ENCODE measurements at regions not wholly inside any gene's neighbourhood (a gene's known extent, or its start where the extent isn't known, plus 50 kb on each side); places are given as distances from the start of the nearest gene placed in this dataset.

DNA sequence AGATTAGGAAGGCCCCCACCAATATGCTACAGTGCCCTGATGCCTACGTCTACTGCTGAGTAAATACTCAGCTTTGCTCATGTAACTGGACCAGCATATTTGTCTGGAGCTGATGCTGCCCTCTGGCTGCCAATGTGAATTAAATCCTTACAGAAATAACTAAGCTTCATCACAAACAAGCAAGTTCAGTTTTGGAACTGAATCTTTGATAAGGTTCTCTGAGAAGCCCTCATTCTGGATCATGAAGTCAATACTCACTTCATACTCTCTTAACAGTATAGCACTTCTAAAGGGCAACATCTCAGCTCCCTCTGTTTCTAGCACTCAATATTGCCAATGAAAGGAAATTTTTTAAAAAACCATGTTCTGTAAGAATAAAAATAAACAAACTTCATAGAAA is 246.7 kb downstream of the ETV1 start:
- H3K9ac ChIP-seq (replicated peaks; ENCODE audit: extremely low read depth, insufficient read depth, low read length), result no peak overlapping the region
- H3K79me2 ChIP-seq (ENCODE audit: control insufficient read depth, insufficient read depth, low read length), result no peaks in the 10 kb centered on the region
- no peaks in the 10 kb centered on the region for H3K9me3 ChIP-seq (replicated peaks; ENCODE audit: control insufficient read depth, insufficient read depth, low read length)
- H3K4me2 ChIP-seq (ENCODE audit: insufficient read depth, low read length), result no peak overlapping the region
- intact Hi-C loops (cut with micrococcal nuclease) (loop anchor here (1.0 kb wide), 1 partner anchor 463 kb away; no protein-coding TSS in a partner anchor), dilution Hi-C loops (cut with MboI; ENCODE audit: extremely low pct_ligation_motif_present, low sequenced_read_pairs) (no loop called here)
- no peaks in the 10 kb centered on the region for H3K36me3 ChIP-seq (ENCODE audit: control insufficient read depth in 2 of 2, extremely low read depth in 1 of 2, insufficient read depth in 2 of 2, low read length in 2 of 2)
- no TSS peak for BruUV-seq (replicated peaks)
- no peaks in the 10 kb centered on the region for H3K4me1 ChIP-seq (ENCODE audit: control insufficient read depth, extremely low read depth, insufficient read depth, low read length)
- ChIA-PET POLR2A (no interaction called here), CTCF (interaction anchor here (0.7 to 1.5 kb wide), 10 partner anchors 8 to 950 kb away, joined by 3 to 7 read pairs (median 4); partner anchors contain the start of gene ETV1)
- H3K9me1 ChIP-seq (replicated peaks; ENCODE audit: control insufficient read depth, extremely low read depth, insufficient read depth, low read length), result no peaks in the 10 kb centered on the region
- no peak overlapping the region for H2AFZ ChIP-seq (ENCODE audit: low read depth, low read length)
- no peak overlapping the region for H3K27ac ChIP-seq (ENCODE audit: insufficient read depth, low read depth, low read length)
- FAIRE-seq (no peak), DNase-seq (ENCODE audit: low read depth, low spot score) (peak; percentile 34)
- H3K4me3 ChIP-seq (replicated peaks in 1 of 3; ENCODE audit: insufficient read depth in 1 of 3, low read depth in 1 of 3, low read length in 3 of 3), result no peak overlapping the region
- H4K20me1 ChIP-seq (replicated peaks; ENCODE audit: control insufficient read depth, extremely low read depth, insufficient read depth, low read length), result no peaks in the 10 kb centered on the region
- no peaks in the 10 kb centered on the region for H3K27me3 ChIP-seq (ENCODE audit: control insufficient read depth in 2 of 2, insufficient read depth in 2 of 2, low read length in 2 of 2)
- no peak for TF ChIP-seq FOS (IDR thresholded peaks at IDR 0.05; ENCODE audit: borderline replicate concordance, insufficient read depth, low read length)
- TF ChIP-seq, protein P1, sequence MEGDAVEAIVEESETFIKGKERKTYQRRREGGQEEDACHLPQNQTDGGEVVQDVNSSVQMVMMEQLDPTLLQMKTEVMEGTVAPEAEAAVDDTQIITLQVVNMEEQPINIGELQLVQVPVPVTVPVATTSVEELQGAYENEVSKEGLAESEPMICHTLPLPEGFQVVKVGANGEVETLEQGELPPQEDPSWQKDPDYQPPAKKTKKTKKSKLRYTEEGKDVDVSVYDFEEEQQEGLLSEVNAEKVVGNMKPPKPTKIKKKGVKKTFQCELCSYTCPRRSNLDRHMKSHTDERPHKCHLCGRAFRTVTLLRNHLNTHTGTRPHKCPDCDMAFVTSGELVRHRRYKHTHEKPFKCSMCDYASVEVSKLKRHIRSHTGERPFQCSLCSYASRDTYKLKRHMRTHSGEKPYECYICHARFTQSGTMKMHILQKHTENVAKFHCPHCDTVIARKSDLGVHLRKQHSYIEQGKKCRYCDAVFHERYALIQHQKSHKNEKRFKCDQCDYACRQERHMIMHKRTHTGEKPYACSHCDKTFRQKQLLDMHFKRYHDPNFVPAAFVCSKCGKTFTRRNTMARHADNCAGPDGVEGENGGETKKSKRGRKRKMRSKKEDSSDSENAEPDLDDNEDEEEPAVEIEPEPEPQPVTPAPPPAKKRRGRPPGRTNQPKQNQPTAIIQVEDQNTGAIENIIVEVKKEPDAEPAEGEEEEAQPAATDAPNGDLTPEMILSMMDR (IDR thresholded peaks at IDR 0.05; ENCODE audit: extremely low read depth in 1 of 2, insufficient read depth in 1 of 2, low read depth in 1 of 2, low read length in 2 of 2), result peak in 1 of 2 donors; percentile 10
- TF ChIP-seq, protein P2, sequence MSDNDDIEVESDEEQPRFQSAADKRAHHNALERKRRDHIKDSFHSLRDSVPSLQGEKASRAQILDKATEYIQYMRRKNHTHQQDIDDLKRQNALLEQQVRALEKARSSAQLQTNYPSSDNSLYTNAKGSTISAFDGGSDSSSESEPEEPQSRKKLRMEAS (IDR thresholded peaks at IDR 0.05; ENCODE audit: insufficient read depth, insufficient read length), result no peak

DNA sequence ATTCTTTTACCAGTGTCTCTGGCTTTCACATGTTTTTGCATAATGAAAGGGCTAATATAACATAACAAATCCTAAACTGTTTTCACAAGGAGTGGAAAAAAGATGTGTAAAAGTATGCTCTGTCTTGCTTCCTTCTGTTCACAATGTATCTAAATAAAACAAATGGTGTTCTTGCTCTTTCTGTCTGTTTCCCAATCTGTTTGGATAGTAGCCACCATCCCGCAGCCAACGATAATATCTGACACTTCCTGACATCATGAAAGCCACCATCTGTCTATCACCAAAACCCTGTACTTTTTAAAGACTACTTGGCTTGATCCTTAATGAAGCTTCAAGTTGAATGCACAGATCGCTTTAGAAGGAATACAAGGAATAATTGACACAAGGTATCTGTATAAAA is 246.2 kb downstream of the ETV1 start:
- FAIRE-seq (no peak), DNase-seq (ENCODE audit: low read depth, low spot score) (peak; percentile 16)
- Histone ChIP-seq H3K27ac (ENCODE audit: insufficient read depth, low read depth, low read length) (no peak overlapping the region), H3K4me1 (ENCODE audit: control insufficient read depth, extremely low read depth, insufficient read depth, low read length) (no peaks in the 10 kb centered on the region), H4K20me1 (replicated peaks; ENCODE audit: control insufficient read depth, extremely low read depth, insufficient read depth, low read length) (no peaks in the 10 kb centered on the region), H3K36me3 (ENCODE audit: control insufficient read depth in 2 of 2, extremely low read depth in 1 of 2, insufficient read depth in 2 of 2, low read length in 2 of 2) (no peaks in the 10 kb centered on the region), H3K9ac (replicated peaks; ENCODE audit: extremely low read depth, insufficient read depth, low read length) (no peak overlapping the region), H3K79me2 (ENCODE audit: control insufficient read depth, insufficient read depth, low read length) (no peaks in the 10 kb centered on the region), H3K4me2 (ENCODE audit: insufficient read depth, low read length) (no peak overlapping the region), H2AFZ (ENCODE audit: low read depth, low read length) (no peak overlapping the region), H3K27me3 (ENCODE audit: control insufficient read depth in 2 of 2, insufficient read depth in 2 of 2, low read length in 2 of 2) (no peaks in the 10 kb centered on the region), H3K4me3 (replicated peaks in 1 of 3; ENCODE audit: insufficient read depth in 1 of 3, low read depth in 1 of 3, low read length in 3 of 3) (no peak overlapping the region), H3K9me1 (replicated peaks; ENCODE audit: control insufficient read depth, extremely low read depth, insufficient read depth, low read length) (no peaks in the 10 kb centered on the region), H3K9me3 (replicated peaks; ENCODE audit: control insufficient read depth, insufficient read depth, low read length) (no peaks in the 10 kb centered on the region)
- no TSS peak for BruUV-seq (replicated peaks)
- ChIA-PET POLR2A (no interaction called here), CTCF (interaction anchor here (0.8 to 1.5 kb wide), 11 partner anchors 9 to 949 kb away, joined by 3 to 7 read pairs (median 3); partner anchors contain the start of gene ETV1)
- dilution Hi-C loops (cut with MboI; ENCODE audit: extremely low pct_ligation_motif_present, low sequenced_read_pairs), result no loop called here
- intact Hi-C loops (cut with micrococcal nuclease), result no loop called here
- TF ChIP-seq, protein P1 (IDR thresholded peaks at IDR 0.05; ENCODE audit: extremely low read depth in 1 of 2, insufficient read depth in 1 of 2, low read depth in 1 of 2, low read length in 2 of 2), result no peak
- TF ChIP-seq POLR2A (IDR thresholded peaks at IDR 0.05; ENCODE audit: low read depth, low read length) (no peak), POLR2AphosphoS5 (IDR thresholded peaks at IDR 0.05; ENCODE audit: insufficient read depth, low read depth, low read length) (no peak), FOS (IDR thresholded peaks at IDR 0.05; ENCODE audit: borderline replicate concordance, insufficient read depth, low read length) (no peak), MYC (IDR thresholded peaks at IDR 0.05; ENCODE audit: low read depth, low read length) (no peak), GATA2 (IDR thresholded peaks at IDR 0.05; ENCODE audit: insufficient read depth, insufficient read length, low read depth, low read length) (no peak), EZH2 (IDR thresholded peaks at IDR 0.05; ENCODE audit: borderline replicate concordance, low read depth, low read length, severe bottlenecking) (no peak), JUN (IDR thresholded peaks at IDR 0.05; ENCODE audit: borderline replicate concordance, insufficient read depth, insufficient read length, low read depth) (no peak)
- TF ChIP-seq, protein P2 (IDR thresholded peaks at IDR 0.05; ENCODE audit: insufficient read depth, insufficient read length), result no peak

All from endothelial cell of umbilical vein (primary cell).